ENCODE measurements at regions not wholly inside any gene's neighbourhood (a gene's known extent, or its start where the extent isn't known, plus 50 kb on each side); places are given as distances from the start of the nearest gene placed in this dataset.
"Not testable (repeated sequence)": the region's sequence is repeated elsewhere in the genome, so short reads cannot be mapped to it uniquely, and the experiment has no call there.

GRCh38 chrX:150211988-150212387, 151.1 kb upstream of the MAMLD1 start:
- TF ChIP-seq POLR2A (IDR thresholded peaks at IDR 0.05) (no peak), CTCF (IDR thresholded peaks at IDR 0.05) (no peak)
- no peak overlapping the region for H3K4me3 ChIP-seq (ENCODE audit: low read depth, poor library complexity, severe bottlenecking)
- intact Hi-C loops (cut with DNase I; ENCODE audit: low total_unique reads) = no loop called here
- 67 to 93% methylated on average over 6 of the region's 6 CpGs for WGBS, 2 donors
- DNase-seq (ENCODE audit: low spot score in 2 of 2) = no peak

GRCh38 chrX:150212672-150213480, 150.2 kb upstream of the MAMLD1 start:
- intact Hi-C loops (cut with DNase I; ENCODE audit: low total_unique reads) = no loop called here
- TF ChIP-seq CTCF (IDR thresholded peaks at IDR 0.05) = no peak
- TF ChIP-seq POLR2A (IDR thresholded peaks at IDR 0.05) = no peak
- WGBS, 2 donors = 63 to 68% methylated on average over 6 of the region's 6 CpGs
- DNase-seq (ENCODE audit: low spot score in 2 of 2) = peak in 1 of 2 donors; percentile 54
- no peak overlapping the region for H3K4me3 ChIP-seq (ENCODE audit: low read depth, poor library complexity, severe bottlenecking)

DNA sequence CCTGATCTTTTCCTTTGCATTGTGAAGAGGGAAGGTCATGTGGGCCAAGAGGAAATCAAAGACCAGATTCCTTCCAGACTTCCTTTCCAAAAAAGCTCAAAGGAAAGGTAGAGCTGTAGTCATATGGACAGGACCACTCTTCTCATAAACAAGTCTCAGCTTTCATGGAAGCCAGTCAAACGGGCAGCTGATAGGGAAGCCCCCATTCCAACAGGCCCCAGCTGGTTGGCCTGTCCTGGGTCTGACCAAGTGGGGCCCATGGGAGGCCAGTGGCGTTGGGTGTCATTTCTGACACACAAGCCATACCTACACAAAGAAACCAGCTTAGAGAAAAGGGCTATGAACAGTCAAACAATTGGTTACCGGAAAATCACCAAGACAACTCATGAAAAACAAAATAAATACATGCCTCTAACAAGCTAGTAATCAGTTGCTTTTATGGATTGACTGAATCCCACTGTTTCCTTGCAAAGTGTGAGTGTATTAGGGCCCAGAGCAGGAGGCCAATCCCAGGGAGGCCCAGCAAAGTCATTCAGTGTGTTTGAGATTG, 149.6 kb upstream of the MAMLD1 start:
- intact Hi-C loops (cut with DNase I; ENCODE audit: low total_unique reads) = no loop called here
- DNase-seq (ENCODE audit: low spot score in 2 of 2) = peak in 1 of 2 donors; percentile 48
- TF ChIP-seq POLR2A (IDR thresholded peaks at IDR 0.05) = no peak
- TF ChIP-seq CTCF (IDR thresholded peaks at IDR 0.05) = no peak
- H3K4me3 ChIP-seq (ENCODE audit: low read depth, poor library complexity, severe bottlenecking) = no peak overlapping the region
- 59 to 74% methylated on average over 3 of the region's 3 CpGs for WGBS, 2 donors

GRCh38 chrX:150216000-150216399, 147.1 kb upstream of the MAMLD1 start:
- H3K4me3 ChIP-seq (ENCODE audit: low read depth, poor library complexity, severe bottlenecking); intact Hi-C loops (cut with DNase I; ENCODE audit: low total_unique reads): not testable (repeated sequence)
- no CpG with 5 or more reads among the region's 4 CpGs for WGBS, 2 donors
- peak in 1 of 2 donors; percentile 58 for DNase-seq (ENCODE audit: low spot score in 2 of 2)

DNA sequence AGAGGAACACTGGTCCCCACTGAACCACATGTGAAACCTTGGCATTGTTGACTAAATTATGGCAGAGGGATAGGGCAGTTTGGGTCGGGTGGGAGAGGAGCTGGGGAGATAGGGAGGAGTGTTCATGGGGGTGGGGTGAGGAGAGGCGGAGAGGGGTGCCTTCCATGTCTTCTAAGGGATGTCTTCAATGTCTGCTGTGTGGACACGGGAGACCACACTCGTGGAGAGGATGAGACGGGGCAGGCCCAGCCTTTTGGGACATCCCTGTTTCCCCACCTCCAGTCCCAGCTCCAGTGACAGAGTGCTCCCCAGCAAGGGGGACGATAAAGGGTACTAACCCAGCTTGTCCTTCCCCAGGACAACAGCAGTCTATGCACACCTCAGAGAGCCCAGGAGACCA, 146.4 kb upstream of the MAMLD1 start:
- no peak overlapping the region for H3K4me3 ChIP-seq (ENCODE audit: low read depth, poor library complexity, severe bottlenecking)
- DNase-seq (ENCODE audit: low spot score in 2 of 2) = peak in 1 of 2 donors; percentile 74
- 77 to 88% methylated on average over 4 to 6 of the region's 6 CpGs for WGBS, 2 donors
- intact Hi-C loops (cut with DNase I; ENCODE audit: low total_unique reads) = no loop called here
- TF ChIP-seq CTCF (IDR thresholded peaks at IDR 0.05) = no peak
- no peak for TF ChIP-seq POLR2A (IDR thresholded peaks at IDR 0.05)

- TF ChIP-seq POLR2A (IDR thresholded peaks at IDR 0.05) = no peak
- no peak for TF ChIP-seq CTCF (IDR thresholded peaks at IDR 0.05)
- 54 to 71% methylated on average over 5 of the region's 5 CpGs for WGBS, 2 donors
- intact Hi-C loops (cut with DNase I; ENCODE audit: low total_unique reads) = no loop called here
- no peak overlapping the region for H3K4me3 ChIP-seq (ENCODE audit: low read depth, poor library complexity, severe bottlenecking)
- no peak for DNase-seq (ENCODE audit: low spot score in 2 of 2)
Measured at GRCh38 chrX:150217609-150218008, 145.5 kb upstream of the MAMLD1 start.
